Erythroblast (primary cell): ENCODE measurements at regions not wholly inside any gene's neighbourhood (a gene's known extent, or its start where the extent isn't known, plus 50 kb on each side); places are given as distances from the start of the nearest gene placed in this dataset.

Source experiments
- GATA1 ChIP-seq: IDR thresholded peaks from 2 replicates; pipeline ENCODE4 v1.6.1; 2011; ENCODE audit warnings: low read depth, mild to moderate bottlenecking, control low read depth, low read length, moderate library complexity
- POLR2A ChIP-seq: IDR thresholded peaks from 2 replicates; pipeline ENCODE4 v1.6.1; 2011; ENCODE audit warnings: mild to moderate bottlenecking, low read length

GRCh38 chr2:146031158-146031557 lies 1511.2 kb upstream of the ZEB2 start:
- TF ChIP-seq POLR2A (no peak), GATA1 (no peak)
